VCaP (cell line): ENCODE measurements at regions not wholly inside any gene's neighbourhood (a gene's known extent, or its start where the extent isn't known, plus 50 kb on each side); places are given as distances from the start of the nearest gene placed in this dataset.

Source experiments
- H3K27ac ChIP-seq: fragments of 450-650 bp; 2 replicates; pipeline ENCODE4 v1.5.1; 2017
- TF ChIP-seq, protein P1 (sequence below): fragments of 450-650 bp; conservative IDR thresholded peaks from 2 replicates; pipeline ENCODE4 v1.5.1; 2017; ENCODE audit warnings: mild to moderate bottlenecking, moderate library complexity

DNA sequence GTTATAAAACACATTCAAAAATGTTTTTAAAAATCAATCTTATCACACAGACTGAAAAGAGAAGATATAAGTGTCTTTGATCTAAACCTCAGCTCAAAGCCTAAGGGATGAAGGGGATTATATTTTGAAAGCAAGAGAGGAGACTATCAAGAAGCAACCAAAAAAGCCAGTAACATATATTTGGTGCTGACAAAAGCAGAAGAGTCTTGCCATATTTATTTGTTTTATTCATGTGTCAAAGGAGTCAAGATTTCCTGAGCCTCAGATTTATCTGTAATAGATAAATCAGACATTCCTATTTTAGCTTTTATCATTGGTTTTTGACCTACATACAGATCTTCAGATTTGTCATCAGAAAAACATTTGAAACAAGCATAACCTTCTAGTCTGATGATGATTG is 798.6 kb upstream of the PCDH9 start:
- TF ChIP-seq, protein P1, sequence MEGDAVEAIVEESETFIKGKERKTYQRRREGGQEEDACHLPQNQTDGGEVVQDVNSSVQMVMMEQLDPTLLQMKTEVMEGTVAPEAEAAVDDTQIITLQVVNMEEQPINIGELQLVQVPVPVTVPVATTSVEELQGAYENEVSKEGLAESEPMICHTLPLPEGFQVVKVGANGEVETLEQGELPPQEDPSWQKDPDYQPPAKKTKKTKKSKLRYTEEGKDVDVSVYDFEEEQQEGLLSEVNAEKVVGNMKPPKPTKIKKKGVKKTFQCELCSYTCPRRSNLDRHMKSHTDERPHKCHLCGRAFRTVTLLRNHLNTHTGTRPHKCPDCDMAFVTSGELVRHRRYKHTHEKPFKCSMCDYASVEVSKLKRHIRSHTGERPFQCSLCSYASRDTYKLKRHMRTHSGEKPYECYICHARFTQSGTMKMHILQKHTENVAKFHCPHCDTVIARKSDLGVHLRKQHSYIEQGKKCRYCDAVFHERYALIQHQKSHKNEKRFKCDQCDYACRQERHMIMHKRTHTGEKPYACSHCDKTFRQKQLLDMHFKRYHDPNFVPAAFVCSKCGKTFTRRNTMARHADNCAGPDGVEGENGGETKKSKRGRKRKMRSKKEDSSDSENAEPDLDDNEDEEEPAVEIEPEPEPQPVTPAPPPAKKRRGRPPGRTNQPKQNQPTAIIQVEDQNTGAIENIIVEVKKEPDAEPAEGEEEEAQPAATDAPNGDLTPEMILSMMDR, result no peak
- H3K27ac ChIP-seq, result no peak overlapping the region

DNA sequence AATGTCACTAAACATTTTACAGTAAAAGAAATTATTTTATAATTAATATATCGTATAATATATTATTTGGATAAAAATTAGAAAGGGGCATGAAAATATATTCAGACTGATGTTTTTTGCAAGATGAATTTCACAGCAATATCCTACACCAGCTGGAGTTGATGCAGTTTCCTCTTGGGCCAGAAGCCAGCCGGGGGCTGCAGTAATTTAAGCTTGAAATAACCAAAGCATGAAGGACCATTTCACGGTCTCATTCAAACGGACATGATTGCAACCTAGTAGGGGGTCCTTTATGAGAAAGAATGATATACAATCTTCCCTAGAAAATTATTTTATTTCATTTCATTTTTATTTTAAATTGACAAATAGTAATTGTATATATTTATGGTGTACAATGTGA is 797.2 kb upstream of the PCDH9 start:
- H3K27ac ChIP-seq, result no peak overlapping the region
- TF ChIP-seq, protein P1, result no peak

DNA sequence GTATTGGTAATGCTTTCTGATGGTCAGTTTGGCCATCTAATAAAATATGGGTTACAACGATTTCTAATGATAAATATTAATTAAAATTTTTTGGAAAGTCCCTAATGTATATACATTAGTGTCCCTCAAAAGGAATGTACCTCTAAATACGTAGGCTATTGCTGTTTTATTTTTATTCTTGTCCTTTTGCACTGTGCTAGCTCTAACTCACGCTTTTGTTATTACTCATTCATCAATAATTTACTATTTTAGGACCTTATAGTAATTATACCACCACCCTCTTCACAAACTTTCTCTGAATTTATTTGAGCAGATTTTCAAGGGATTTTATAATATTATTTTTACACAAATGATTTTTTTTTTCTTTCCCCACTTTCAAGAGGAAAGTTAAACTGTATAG is 795.9 kb upstream of the PCDH9 start:
- no peak overlapping the region for H3K27ac ChIP-seq
- TF ChIP-seq, protein P1, result no peak

DNA sequence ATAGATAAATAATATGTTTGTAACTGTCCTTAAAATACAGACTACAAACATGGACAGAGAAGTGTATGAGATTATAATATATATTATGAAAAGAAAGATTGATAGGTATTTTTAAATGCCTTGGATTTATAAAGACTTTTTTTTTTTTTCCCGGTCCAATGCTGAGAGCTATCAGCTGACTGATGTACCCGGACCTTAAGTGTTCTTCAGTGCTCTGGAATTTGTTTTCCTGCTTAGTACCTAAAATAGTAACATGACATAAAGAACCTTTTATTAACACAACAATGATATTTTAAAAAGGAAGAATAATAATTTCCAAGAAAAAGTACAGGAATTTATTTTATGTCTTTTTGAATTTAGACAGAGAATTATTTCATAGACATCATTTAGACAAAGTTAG is 795.5 kb upstream of the PCDH9 start:
- H3K27ac ChIP-seq, result no peak overlapping the region
- TF ChIP-seq, protein P1, result no peak

DNA sequence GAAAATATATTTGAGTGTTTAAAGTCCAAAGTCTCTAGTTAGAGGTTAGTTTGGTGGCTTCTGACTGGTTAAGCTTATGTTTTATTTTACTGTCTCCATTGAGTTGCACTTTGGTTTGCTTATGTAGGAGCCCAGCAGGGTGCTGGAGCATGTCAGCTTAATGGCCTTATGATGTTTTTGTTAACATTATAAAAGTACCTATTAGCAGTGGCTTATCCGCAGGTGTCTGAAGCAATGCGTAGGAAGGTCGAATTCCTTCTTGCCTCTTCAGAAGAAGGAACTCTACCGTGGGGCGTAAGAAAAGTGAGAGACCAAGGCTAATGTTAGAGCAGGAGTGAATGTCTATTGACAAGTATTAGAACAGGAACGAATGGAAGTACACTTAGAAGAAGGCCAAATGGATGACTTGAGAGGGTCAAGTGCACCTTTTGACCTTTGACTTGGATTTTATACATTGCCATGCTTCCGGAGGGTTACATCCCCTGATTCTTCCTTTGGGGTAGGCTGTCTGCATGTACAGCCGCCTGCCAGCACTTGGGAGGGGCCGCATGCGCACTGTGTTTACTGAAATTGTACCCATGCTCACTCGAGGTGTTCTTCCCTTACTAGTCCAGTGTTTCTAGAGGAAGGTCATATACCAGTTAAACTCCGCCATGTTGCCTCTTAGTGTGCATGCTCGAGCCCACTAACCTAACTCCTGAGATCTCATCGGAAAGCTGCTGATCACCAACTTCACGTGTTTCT is 793.9 kb upstream of the PCDH9 start:
- TF ChIP-seq, protein P1, result no peak

DNA sequence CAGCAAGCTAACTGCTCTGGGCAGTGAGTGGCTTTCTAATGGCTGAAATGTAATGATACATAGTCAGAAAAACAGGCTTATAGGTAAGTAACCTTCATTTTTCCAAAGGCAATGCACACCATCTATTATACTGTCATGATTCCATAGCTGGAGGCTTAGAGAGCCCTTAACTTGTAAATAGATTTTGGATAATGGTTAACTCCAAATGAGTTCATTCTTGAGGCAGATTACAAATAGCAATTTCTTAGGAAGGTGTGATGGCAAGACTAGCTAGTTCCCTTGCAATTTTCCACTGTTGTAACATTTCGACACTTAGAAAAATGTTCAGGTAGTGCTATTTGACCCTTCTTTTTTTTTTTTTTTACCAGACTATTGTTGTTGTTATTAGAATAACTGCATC is 789.8 kb upstream of the PCDH9 start:
- no peak overlapping the region for H3K27ac ChIP-seq
- TF ChIP-seq, protein P1, result no peak

More for the DNA sequence above, 793.9 kb upstream of the PCDH9 start:
- H3K27ac ChIP-seq, result no peak overlapping the region

DNA sequence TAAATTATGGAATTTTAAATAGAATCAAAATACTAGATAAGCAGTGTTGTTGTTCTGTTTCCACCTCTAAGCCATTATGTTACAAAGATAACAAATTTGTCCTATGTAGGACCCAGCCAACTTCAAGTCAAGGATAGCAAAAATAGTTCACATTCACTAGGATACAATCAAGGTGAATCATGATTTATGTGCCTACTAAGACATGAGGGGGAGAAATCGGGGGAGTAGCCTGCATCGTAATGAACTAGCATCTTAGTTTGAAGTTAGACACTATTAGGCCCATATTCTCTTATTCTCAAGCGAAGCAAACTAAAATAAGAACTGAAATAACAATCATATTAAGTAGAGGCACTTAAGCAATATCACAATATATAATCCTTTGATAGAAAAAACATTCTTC is 779.4 kb upstream of the PCDH9 start:
- H3K27ac ChIP-seq, result no peak overlapping the region
- TF ChIP-seq, protein P1, result no peak
